Activated CD8-positive, alpha-beta T cell treated with anti-CD3 and anti-CD28 coated beads for 36 hours (primary cell): ENCODE measurements at regions not wholly inside any gene's neighbourhood (a gene's known extent, or its start where the extent isn't known, plus 50 kb on each side); places are given as distances from the start of the nearest gene placed in this dataset.

Experiments used
- ATAC-seq: fragments of 200-7000 bp; cut with Tn5 transposase; one replicate; pipeline ENCODE4 v1.10.0; 2021; ENCODE audit warnings: mild to moderate bottlenecking, moderate library complexity
- CTCF ChIA-PET: fragments of 350-600 bp; sonication (Branson Sonifier 250); formaldehyde crosslinking; loops from one replicate; lab custom pipeline; 2021; ENCODE audit warnings: antibody characterized with exemption; lab: Charles Lee
- POLR2A ChIA-PET: fragments of 350-600 bp; sonication (Branson Sonifier 250); formaldehyde crosslinking; loops from one replicate; lab custom pipeline; 2021; ENCODE audit warnings: antibody characterized with exemption; lab: Charles Lee
- DNase-seq: peaks from one replicate; pipeline ENCODE4 v3.0.0-alpha.2; 2020
- H3K27ac Mint-ChIP-seq: one replicate; pipeline ENCODE4 v1.8.0; 2021; ENCODE audit warnings: mild to moderate bottlenecking, mixed read lengths
- H3K27me3 Mint-ChIP-seq: one replicate; pipeline ENCODE4 v1.8.0; 2021; ENCODE audit warnings: mixed read lengths
- H3K36me3 Mint-ChIP-seq: one replicate; pipeline ENCODE4 v1.8.0; 2021; ENCODE audit warnings: low read depth, mixed read lengths
- H3K4me1 Mint-ChIP-seq: one replicate; pipeline ENCODE4 v1.8.0; 2021; ENCODE audit warnings: low read depth, mixed read lengths
- H3K4me3 Mint-ChIP-seq: one replicate; pipeline ENCODE4 v1.8.0; 2021; ENCODE audit warnings: mild to moderate bottlenecking, moderate library complexity, mixed read lengths
- H3K9me3 Mint-ChIP-seq: one replicate; pipeline ENCODE4 v1.8.0; 2021; ENCODE audit warnings: mixed read lengths
- intact Hi-C: fragments of 100-400 bp; cut with micrococcal nuclease; formaldehyde crosslinking; loops from one replicate; pipeline ENCODE4 v1.10.0; 2022
- TF ChIP-seq, protein P1 (sequence below): fragments of 200-600 bp; IDR thresholded peaks from one replicate; pipeline ENCODE4 v1.8.0; 2022; ENCODE audit warnings: antibody characterized with exemption, mild to moderate bottlenecking

DNA sequence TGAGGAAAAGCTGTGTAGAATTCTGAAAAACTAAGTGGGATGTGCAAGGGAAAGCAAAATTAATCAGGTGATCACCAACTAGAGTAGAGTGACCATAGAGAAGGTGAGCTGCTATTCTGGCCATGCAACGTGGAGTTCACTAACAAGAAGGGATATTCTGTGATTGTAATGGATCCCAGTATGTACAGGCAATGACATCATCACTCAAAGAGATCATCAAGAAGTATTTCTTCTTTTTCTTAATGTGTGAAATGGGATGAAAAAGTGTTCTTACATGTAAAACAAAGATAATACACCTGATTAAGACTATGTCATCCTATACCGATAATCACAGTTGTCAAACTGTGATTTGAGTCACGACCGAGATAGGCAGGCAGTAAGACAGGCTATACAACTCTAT, 101.2 kb downstream of the SMPDL3A start:
- no peaks in the 10 kb centered on the region for H3K36me3 Mint-ChIP-seq
- H3K27me3 Mint-ChIP-seq, result no peaks in the 10 kb centered on the region
- CTCF ChIA-PET, result no interaction called here
- H3K4me1 Mint-ChIP-seq, result no peaks in the 10 kb centered on the region
- TF ChIP-seq, protein P1, sequence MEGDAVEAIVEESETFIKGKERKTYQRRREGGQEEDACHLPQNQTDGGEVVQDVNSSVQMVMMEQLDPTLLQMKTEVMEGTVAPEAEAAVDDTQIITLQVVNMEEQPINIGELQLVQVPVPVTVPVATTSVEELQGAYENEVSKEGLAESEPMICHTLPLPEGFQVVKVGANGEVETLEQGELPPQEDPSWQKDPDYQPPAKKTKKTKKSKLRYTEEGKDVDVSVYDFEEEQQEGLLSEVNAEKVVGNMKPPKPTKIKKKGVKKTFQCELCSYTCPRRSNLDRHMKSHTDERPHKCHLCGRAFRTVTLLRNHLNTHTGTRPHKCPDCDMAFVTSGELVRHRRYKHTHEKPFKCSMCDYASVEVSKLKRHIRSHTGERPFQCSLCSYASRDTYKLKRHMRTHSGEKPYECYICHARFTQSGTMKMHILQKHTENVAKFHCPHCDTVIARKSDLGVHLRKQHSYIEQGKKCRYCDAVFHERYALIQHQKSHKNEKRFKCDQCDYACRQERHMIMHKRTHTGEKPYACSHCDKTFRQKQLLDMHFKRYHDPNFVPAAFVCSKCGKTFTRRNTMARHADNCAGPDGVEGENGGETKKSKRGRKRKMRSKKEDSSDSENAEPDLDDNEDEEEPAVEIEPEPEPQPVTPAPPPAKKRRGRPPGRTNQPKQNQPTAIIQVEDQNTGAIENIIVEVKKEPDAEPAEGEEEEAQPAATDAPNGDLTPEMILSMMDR, result no peak
- ATAC-seq (no peak), DNase-seq (no peak)
- H3K27ac Mint-ChIP-seq, result no peak overlapping the region
- no peak overlapping the region for H3K4me3 Mint-ChIP-seq
- POLR2A ChIA-PET, result no interaction called here
- H3K9me3 Mint-ChIP-seq, result no peaks in the 10 kb centered on the region
- intact Hi-C loops, result no loop called here

DNA sequence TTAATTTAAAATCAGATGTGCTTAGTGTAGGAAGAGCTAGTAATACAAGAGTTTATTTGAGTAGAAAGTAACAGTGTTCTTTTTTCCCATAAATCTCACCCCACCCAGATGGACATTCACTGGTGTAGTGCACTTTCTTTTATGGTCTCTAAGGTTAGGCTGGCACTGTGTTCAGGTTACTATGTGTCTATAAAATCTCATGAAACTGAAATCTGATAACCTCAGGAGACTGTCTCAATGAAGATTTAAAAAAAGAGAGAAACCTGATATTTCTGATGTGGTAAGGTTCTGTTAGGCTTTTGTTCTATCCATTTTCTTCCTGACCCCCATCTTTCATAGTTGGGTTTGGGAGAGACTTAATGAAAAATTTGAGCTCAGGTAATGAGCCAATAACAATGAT, 101.2 kb upstream of the CLVS2 start:
- no peaks in the 10 kb centered on the region for H3K4me1 Mint-ChIP-seq
- DNase-seq (no peak), ATAC-seq (no peak)
- H3K27me3 Mint-ChIP-seq, result no peaks in the 10 kb centered on the region
- ChIA-PET CTCF (no interaction called here), POLR2A (no interaction called here)
- TF ChIP-seq, protein P1, result no peak
- intact Hi-C loops, result no loop called here
- H3K36me3 Mint-ChIP-seq, result no peaks in the 10 kb centered on the region
- no peak overlapping the region for H3K4me3 Mint-ChIP-seq
- H3K9me3 Mint-ChIP-seq, result no peaks in the 10 kb centered on the region
- no peak overlapping the region for H3K27ac Mint-ChIP-seq

DNA sequence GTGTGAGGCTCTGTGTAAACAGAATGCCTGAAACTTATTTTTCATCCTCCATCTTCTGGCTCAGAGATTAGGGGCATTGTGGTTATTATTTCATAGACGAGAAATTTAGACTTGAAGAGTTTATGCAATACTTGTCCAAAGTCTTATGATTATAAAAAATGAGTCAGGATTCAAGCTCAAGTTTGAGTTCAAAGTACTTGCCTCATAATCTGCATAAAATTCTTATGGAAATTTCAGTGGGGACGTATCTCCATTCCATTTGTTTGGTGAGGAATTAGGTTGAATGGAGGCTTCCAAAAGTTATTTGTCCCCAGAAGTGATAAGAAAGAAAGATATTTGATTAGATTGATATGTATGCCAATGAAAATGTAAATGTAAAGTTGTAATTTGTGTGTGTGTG, 93.7 kb upstream of the CLVS2 start:
- TF ChIP-seq, protein P1, result no peak
- ChIA-PET POLR2A (no interaction called here), CTCF (no interaction called here)
- Mint-ChIP-seq H3K9me3 (no peaks in the 10 kb centered on the region), H3K27me3 (no peaks in the 10 kb centered on the region), H3K4me1 (no peaks in the 10 kb centered on the region), H3K36me3 (no peaks in the 10 kb centered on the region), H3K27ac (no peak overlapping the region), H3K4me3 (no peak overlapping the region)
- ATAC-seq (no peak), DNase-seq (no peak)
- intact Hi-C loops, result no loop called here

DNA sequence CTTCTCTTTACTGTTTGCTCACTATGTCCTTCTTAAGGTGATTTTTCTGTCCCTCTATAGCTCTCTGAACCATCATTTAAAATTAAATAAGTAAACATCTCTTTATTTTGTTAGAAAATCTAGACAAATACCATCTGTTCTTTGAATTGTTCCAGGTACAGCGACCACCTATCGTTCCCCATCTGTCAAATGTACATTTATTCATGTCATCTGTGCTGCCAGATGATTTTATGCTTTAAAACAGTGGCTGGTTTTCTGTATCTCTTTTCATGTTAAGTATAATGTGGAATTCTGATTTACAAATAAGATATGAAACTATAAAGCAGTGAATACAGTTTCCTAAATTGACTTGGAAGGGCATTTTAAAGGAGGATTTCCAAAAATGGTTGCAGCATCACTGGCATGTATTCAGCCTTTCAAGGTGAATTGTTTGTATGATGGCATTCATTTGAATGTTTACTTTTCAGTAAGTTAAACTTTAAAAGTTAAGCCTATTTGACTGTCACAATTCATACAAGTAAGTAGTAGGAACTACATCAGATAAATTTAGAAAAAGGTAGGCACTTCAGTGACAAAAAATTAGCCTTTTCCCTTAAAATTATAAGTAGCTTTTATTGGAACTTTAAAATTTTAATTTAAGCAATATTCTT, 92.6 kb upstream of the CLVS2 start:
- intact Hi-C loops, result no loop called here
- TF ChIP-seq, protein P1, result no peak
- no peaks in the 10 kb centered on the region for H3K9me3 Mint-ChIP-seq
- no peaks in the 10 kb centered on the region for H3K27me3 Mint-ChIP-seq
- H3K36me3 Mint-ChIP-seq, result no peaks in the 10 kb centered on the region
- ATAC-seq, result no peak
- H3K4me3 Mint-ChIP-seq, result no peak overlapping the region
- DNase-seq, result no peak
- no peaks in the 10 kb centered on the region for H3K4me1 Mint-ChIP-seq
- POLR2A ChIA-PET, result no interaction called here
- CTCF ChIA-PET, result no interaction called here
- H3K27ac Mint-ChIP-seq, result no peak overlapping the region

GRCh38 chr6:122904166-122904565, 91.9 kb upstream of the CLVS2 start:
- CTCF ChIA-PET, result no interaction called here
- Mint-ChIP-seq H3K4me1 (no peaks in the 10 kb centered on the region), H3K27ac (no peak overlapping the region), H3K9me3 (no peaks in the 10 kb centered on the region), H3K4me3 (no peak overlapping the region), H3K27me3 (no peaks in the 10 kb centered on the region), H3K36me3 (no peaks in the 10 kb centered on the region)
- POLR2A ChIA-PET, result no interaction called here
- intact Hi-C loops, result no loop called here
- TF ChIP-seq, protein P1, result no peak
- DNase-seq (no peak), ATAC-seq (no peak)
